Nephron (organoid): ENCODE measurements at regions not wholly inside any gene's neighbourhood (a gene's known extent, or its start where the extent isn't known, plus 50 kb on each side); places are given as distances from the start of the nearest gene placed in this dataset.
"Not testable (repeated sequence)": the region's sequence is repeated elsewhere in the genome, so short reads cannot be mapped to it uniquely, and the experiment has no call there.

Experiments used
- H3K27ac Mint-ChIP-seq, 3 experiments: 2 replicates each; pipeline ENCODE4 v1.8.0; 2020; ENCODE audit warnings: mixed read lengths in 3 of 3, mild to moderate bottlenecking in 2 of 3, moderate library complexity in 1 of 3
- H3K27me3 Mint-ChIP-seq: 2 replicates; pipeline ENCODE4 v1.8.0; 2021; ENCODE audit warnings: low read depth, mild to moderate bottlenecking, moderate library complexity, mixed read lengths
- H3K36me3 Mint-ChIP-seq: 2 replicates; pipeline ENCODE4 v1.8.0; 2020; ENCODE audit warnings: low read depth, mixed read lengths
- H3K4me1 Mint-ChIP-seq: 2 replicates; pipeline ENCODE4 v1.8.0; 2020; ENCODE audit warnings: mixed read lengths
- H3K4me3 Mint-ChIP-seq, 3 experiments: 2 replicates each; pipeline ENCODE4 v1.8.0; 2020; ENCODE audit warnings: mild to moderate bottlenecking in 3 of 3, mixed read lengths in 3 of 3, moderate library complexity in 2 of 3
- H3K9me3 Mint-ChIP-seq: 2 replicates; pipeline ENCODE4 v1.8.0; 2020; ENCODE audit warnings: mixed read lengths
- CTCF ChIP-seq, 3 experiments: fragments of 200-600 bp; sonication (generic); IDR thresholded peaks; one replicate each; pipeline ENCODE4 v1.5.0; 2021; ENCODE audit warnings: antibody characterized with exemption in 3 of 3; ENCODE audit not compliant: unreplicated experiment in 3 of 3

- no peak for TF ChIP-seq CTCF (IDR thresholded peaks at IDR 0.05; ENCODE audit: unreplicated experiment in 3 of 3)
- H3K27ac Mint-ChIP-seq = peak overlapping the region; percentile 84 to 92 (median 85)
- peaks cover 43% of the 10 kb centered on the region for H3K27me3 Mint-ChIP-seq
- H3K4me3 Mint-ChIP-seq = peak overlapping the region; percentile 71 to 82 (median 77)
- H3K4me1 Mint-ChIP-seq = peaks cover 23% of the 10 kb centered on the region
- peaks cover 5% of the 10 kb centered on the region for H3K36me3 Mint-ChIP-seq
- H3K9me3 Mint-ChIP-seq = no peaks in the 10 kb centered on the region
Measured at GRCh38 chr6:106787327-106788196, 158.2 kb downstream of the QRSL1 start.

GRCh38 chr6:106785298-106785697, 155.9 kb downstream of the QRSL1 start:
- TF ChIP-seq CTCF (IDR thresholded peaks at IDR 0.05; ENCODE audit: unreplicated experiment in 3 of 3) = no peak
- H3K9me3 Mint-ChIP-seq = peaks cover 9% of the 10 kb centered on the region
- peak overlapping the region in 2 of 3 experiments; percentile 71 to 73 for H3K4me3 Mint-ChIP-seq
- H3K27me3 Mint-ChIP-seq = peaks cover 41% of the 10 kb centered on the region
- H3K36me3 Mint-ChIP-seq = peaks cover 22% of the 10 kb centered on the region
- H3K4me1 Mint-ChIP-seq = peaks cover 16% of the 10 kb centered on the region
- peak overlapping the region; percentile 68 to 84 (median 77) for H3K27ac Mint-ChIP-seq

- no peak for TF ChIP-seq CTCF (IDR thresholded peaks at IDR 0.05; ENCODE audit: unreplicated experiment in 3 of 3)
- peaks cover 42% of the 10 kb centered on the region for H3K27me3 Mint-ChIP-seq
- H3K4me3 Mint-ChIP-seq = peak overlapping the region in 1 of 3 experiments; percentile 49
- H3K27ac Mint-ChIP-seq = peak overlapping the region in 1 of 3 experiments; percentile 80
- peaks cover 23% of the 10 kb centered on the region for H3K9me3 Mint-ChIP-seq
- H3K36me3 Mint-ChIP-seq = peaks cover 36% of the 10 kb centered on the region
- H3K4me1 Mint-ChIP-seq = peaks cover 3% of the 10 kb centered on the region
Measured at GRCh38 chr6:106783640-106784566, 154.5 kb downstream of the QRSL1 start.

- H3K4me3 Mint-ChIP-seq = peak overlapping the region in 1 of 3 experiments; percentile 15
- peaks cover 3% of the 10 kb centered on the region for H3K4me1 Mint-ChIP-seq
Measured at GRCh38 chr6:106782536-106783285, 153.3 kb downstream of the QRSL1 start.

GRCh38 chr6:106779552-106779951, 150.2 kb downstream of the QRSL1 start:
- peaks cover 26% of the 10 kb centered on the region for H3K9me3 Mint-ChIP-seq
- not testable (repeated sequence) for H3K27ac Mint-ChIP-seq, H3K4me1 Mint-ChIP-seq, H3K4me3 Mint-ChIP-seq
- H3K27me3 Mint-ChIP-seq = peaks cover 25% of the 10 kb centered on the region
- peaks cover 48% of the 10 kb centered on the region for H3K36me3 Mint-ChIP-seq

More at GRCh38 chr6:106782536-106783285, 153.3 kb downstream of the QRSL1 start:
- Mint-ChIP-seq H3K36me3 (peaks cover 40% of the 10 kb centered on the region), H3K27ac (peak overlapping the region in 2 of 3 experiments; percentile 69 to 80), H3K27me3 (peaks cover 34% of the 10 kb centered on the region), H3K9me3 (peaks cover 26% of the 10 kb centered on the region)
- TF ChIP-seq CTCF (IDR thresholded peaks at IDR 0.05; ENCODE audit: unreplicated experiment in 3 of 3) = no peak
